ENCODE measurements at regions not wholly inside any gene's neighbourhood (a gene's known extent, or its start where the extent isn't known, plus 50 kb on each side); places are given as distances from the start of the nearest gene placed in this dataset.
"Not testable (repeated sequence)": the region's sequence is repeated elsewhere in the genome, so short reads cannot be mapped to it uniquely, and the experiment has no call there.

- in situ Hi-C loops (cut with HindIII; ENCODE audit: low sequenced_read_pairs), result no loop called here
- no peak for DNase-seq (ENCODE audit: low spot score)
These were observed 1138.3 kb downstream of the ROBO2 start for GRCh38 chr3:78178209-78178608.

- DNase-seq (ENCODE audit: low spot score), result no peak
- in situ Hi-C loops (cut with HindIII; ENCODE audit: low sequenced_read_pairs), result no loop called here
These were observed 1139.0 kb downstream of the ROBO2 start for GRCh38 chr3:78178740-78179363.

- in situ Hi-C loops (cut with HindIII; ENCODE audit: low sequenced_read_pairs), result no loop called here
- DNase-seq (ENCODE audit: low spot score), result peak; percentile 60
These were observed 1144.2 kb downstream of the ROBO2 start for GRCh38 chr3:78183906-78184599.

GRCh38 chr3:78186404-78186803 is 1146.5 kb downstream of the ROBO2 start:
- DNase-seq (ENCODE audit: low spot score), result no peak
- in situ Hi-C loops (cut with HindIII; ENCODE audit: low sequenced_read_pairs), result no loop called here

GRCh38 chr3:78201091-78201490 is 1161.2 kb downstream of the ROBO2 start:
- in situ Hi-C loops (cut with HindIII; ENCODE audit: low sequenced_read_pairs), result no loop called here
- DNase-seq (ENCODE audit: low spot score), result no peak

- no peak for DNase-seq (ENCODE audit: low spot score)
- in situ Hi-C loops (cut with HindIII; ENCODE audit: low sequenced_read_pairs), result no loop called here
These were observed 1165.1 kb downstream of the ROBO2 start for GRCh38 chr3:78204977-78205376.

- in situ Hi-C loops (cut with HindIII; ENCODE audit: low sequenced_read_pairs), result no loop called here
- no peak for DNase-seq (ENCODE audit: low spot score)
These were observed 1181.4 kb downstream of the ROBO2 start for GRCh38 chr3:78221300-78221699.

- DNase-seq (ENCODE audit: low spot score), result no peak
- in situ Hi-C loops (cut with HindIII; ENCODE audit: low sequenced_read_pairs), result no loop called here
These were observed 1181.9 kb downstream of the ROBO2 start for GRCh38 chr3:78221796-78222195.

- no peak for DNase-seq (ENCODE audit: low spot score)
- in situ Hi-C loops (cut with HindIII; ENCODE audit: low sequenced_read_pairs), result no loop called here
These were observed 1195.9 kb downstream of the ROBO2 start for GRCh38 chr3:78235841-78236240.

GRCh38 chr3:78238811-78239210 is 1198.9 kb downstream of the ROBO2 start:
- in situ Hi-C loops (cut with HindIII; ENCODE audit: low sequenced_read_pairs), result no loop called here
- no peak for DNase-seq (ENCODE audit: low spot score)

GRCh38 chr3:78242724-78243123 is 1202.8 kb downstream of the ROBO2 start:
- DNase-seq (ENCODE audit: low spot score), result no peak
- in situ Hi-C loops (cut with HindIII; ENCODE audit: low sequenced_read_pairs), result no loop called here

GRCh38 chr3:78244136-78244535 is 1204.2 kb downstream of the ROBO2 start:
- in situ Hi-C loops (cut with HindIII; ENCODE audit: low sequenced_read_pairs), result no loop called here
- DNase-seq (ENCODE audit: low spot score), result no peak

- DNase-seq (ENCODE audit: low spot score), result no peak
- in situ Hi-C loops (cut with HindIII; ENCODE audit: low sequenced_read_pairs), result no loop called here
These were observed 1209.4 kb downstream of the ROBO2 start for GRCh38 chr3:78249294-78249693.

- DNase-seq (ENCODE audit: low spot score), result no peak
- in situ Hi-C loops (cut with HindIII; ENCODE audit: low sequenced_read_pairs), result no loop called here
These were observed 1214.0 kb downstream of the ROBO2 start for GRCh38 chr3:78253860-78254259.

GRCh38 chr3:78255403-78255802 is 1215.5 kb downstream of the ROBO2 start:
- in situ Hi-C loops (cut with HindIII; ENCODE audit: low sequenced_read_pairs), result no loop called here

GRCh38 chr3:78256123-78256522 is 1216.2 kb downstream of the ROBO2 start:
- in situ Hi-C loops (cut with HindIII; ENCODE audit: low sequenced_read_pairs), result no loop called here
- no peak for DNase-seq (ENCODE audit: low spot score)

More at GRCh38 chr3:78255403-78255802, 1215.5 kb downstream of the ROBO2 start:
- DNase-seq (ENCODE audit: low spot score), result no peak

- in situ Hi-C loops (cut with HindIII; ENCODE audit: low sequenced_read_pairs), result no loop called here
- no peak for DNase-seq (ENCODE audit: low spot score)
These were observed 1218.1 kb downstream of the ROBO2 start for GRCh38 chr3:78257951-78258530.

- in situ Hi-C loops (cut with HindIII; ENCODE audit: low sequenced_read_pairs), result no loop called here
- no peak for DNase-seq (ENCODE audit: low spot score)
These were observed 1218.9 kb downstream of the ROBO2 start for GRCh38 chr3:78258798-78259197.

- no peak for DNase-seq (ENCODE audit: low spot score)
- in situ Hi-C loops (cut with HindIII; ENCODE audit: low sequenced_read_pairs), result no loop called here
These were observed 1220.5 kb downstream of the ROBO2 start for GRCh38 chr3:78260388-78260787.

- DNase-seq (ENCODE audit: low spot score); in situ Hi-C loops (cut with HindIII; ENCODE audit: low sequenced_read_pairs): not testable (repeated sequence)
These were observed 1226.7 kb downstream of the ROBO2 start for GRCh38 chr3:78266550-78266949.

GRCh38 chr3:78267235-78267634 is 1227.3 kb downstream of the ROBO2 start:
- in situ Hi-C loops (cut with HindIII; ENCODE audit: low sequenced_read_pairs), result no loop called here
- no peak for DNase-seq (ENCODE audit: low spot score)

Data from G401 (cell line).